ENCODE measurements at regions not wholly inside any gene's neighbourhood (a gene's known extent, or its start where the extent isn't known, plus 50 kb on each side); places are given as distances from the start of the nearest gene placed in this dataset.

GRCh38 chr6:85015396-85015990 is 251.1 kb upstream of the TBX18 start (continued):
- TF ChIP-seq CREB3L1 (IDR thresholded peaks at IDR 0.05; ENCODE audit: borderline replicate concordance, low read depth) (no peak), ZNF133 (CRISPR knock-in tag; IDR thresholded peaks at IDR 0.05) (no peak), RBBP5 (IDR thresholded peaks at IDR 0.05; ENCODE audit: borderline replicate concordance, insufficient read depth, low read length, poor library complexity, severe bottlenecking) (no peak), HNRNPL (IDR thresholded peaks at IDR 0.05; ENCODE audit: low read depth, low read length) (no peak), ZNF699 (CRISPR knock-in tag; IDR thresholded peaks at IDR 0.05; ENCODE audit: insufficient replicate concordance) (no peak), ZNF384 (IDR thresholded peaks at IDR 0.05; ENCODE audit: low read depth, low read length) (no peak), MCM2 (IDR thresholded peaks at IDR 0.05; ENCODE audit: low read depth) (no peak), KLF16 (IDR thresholded peaks at IDR 0.05) (0 out of 2 replicates have a peak, but pooled peaks have one; percentile 11), RFX5 (IDR thresholded peaks at IDR 0.05; ENCODE audit: low read depth, low read length) (no peak), ILK (tag; IDR thresholded peaks at IDR 0.05; ENCODE audit: borderline replicate concordance, low read depth) (no peak), STAG1 (CRISPR knock-in tag; IDR thresholded peaks at IDR 0.05; ENCODE audit: borderline replicate concordance) (peak; percentile 30; the same call in 1 of the 2 replicates), IRF2 (CRISPR knock-in tag; IDR thresholded peaks at IDR 0.05) (no peak), ZKSCAN1 (IDR thresholded peaks at IDR 0.05; ENCODE audit: low read depth, low read length) (no peak), KHSRP (IDR thresholded peaks at IDR 0.05) (no peak), FOXJ3 (CRISPR knock-in tag; IDR thresholded peaks at IDR 0.05) (no peak), CBX1 (IDR thresholded peaks at IDR 0.05; ENCODE audit: low read depth) (no peak), CTCF (IDR thresholded peaks at IDR 0.05 in 2 of 3, conservative IDR thresholded peaks at IDR 0.05 in 1 of 3; ENCODE audit: insufficient read depth in 2 of 3, low read depth in 1 of 3, low read length in 3 of 3) (peak; percentile 82 to 98 (median 87)), TEAD4 (IDR thresholded peaks at IDR 0.05; ENCODE audit: low read length) (no peak), TEAD4 (CRISPR knock-in tag; IDR thresholded peaks at IDR 0.05; ENCODE audit: borderline replicate concordance) (no peak), THAP7 (CRISPR knock-in tag; IDR thresholded peaks at IDR 0.05) (no peak), RNF219 (CRISPR knock-in tag; IDR thresholded peaks at IDR 0.05) (no peak), POLR3A (IDR thresholded peaks at IDR 0.05; ENCODE audit: borderline replicate concordance, extremely low read depth, insufficient read depth, insufficient read length) (no peak), ZNF121 (CRISPR knock-in tag; conservative IDR thresholded peaks at IDR 0.05) (no peak), HDGF (IDR thresholded peaks at IDR 0.05) (no peak)

Measured in K562 (cell line).